Adrenal gland (tissue), 9 donors: ENCODE measurements at regions not wholly inside any gene's neighbourhood (a gene's known extent, or its start where the extent isn't known, plus 50 kb on each side); places are given as distances from the start of the nearest gene placed in this dataset.

Experiments
- DNase-seq, 7 donors: peaks; one replicate each; pipeline ENCODE4 v3.0.0-alpha.2; 2019 to 2020
- H3K27ac ChIP-seq, 5 donors: fragments of 200-600 bp; sonication (generic) in 4 of 5; 1 replicate in 3 of 5; 2 replicates in 2 of 5; pipeline versions ENCODE4 v1.5.1 to v1.8.0; 2016 to 2020; ENCODE audit warnings: mild to moderate bottlenecking in 1 of 5
- H3K27me3 ChIP-seq: fragments of 200-600 bp; 2 replicates; pipeline ENCODE4 v1.8.0; 2021
- H3K36me3 ChIP-seq, 2 donors: fragments of 200-600 bp; replicated peaks in 1 of 2; 1 replicate in 1 of 2; 2 replicates in 1 of 2; pipeline versions ENCODE4 v1.5.1 to v1.8.0; 2018 to 2022
- H3K4me1 ChIP-seq, 2 donors: fragments of 200-600 bp; replicated peaks in 1 of 2; 1 replicate in 1 of 2; 2 replicates in 1 of 2; pipeline versions ENCODE4 v1.5.1 to v1.8.0; 2018 to 2021
- H3K4me3 ChIP-seq, 4 donors: fragments of 200-600 bp; sonication (generic) in 3 of 4; one replicate each; pipeline ENCODE4 v1.5.1; 2016 to 2018
- H3K9me3 ChIP-seq, 3 donors: fragments of 200-600 bp; sonication (generic) in 1 of 3; replicated peaks in 1 of 3; 1 replicate in 2 of 3; 2 replicates in 1 of 3; pipeline versions ENCODE4 v1.5.1 to v1.8.0; 2016 to 2021
- POLR2A ChIP-seq, 2 donors: fragments of 450-650 bp; IDR thresholded peaks; one replicate each; pipeline ENCODE4 v1.6.1; 2017; ENCODE audit warnings: antibody characterized with exemption in 2 of 2, mild to moderate bottlenecking in 2 of 2, moderate library complexity in 1 of 2
- WGBS, 4 donors: extraction: QIAGEN DNeasy Blood & Tissue Kit in 2 of 4; methylation state at CpG; one replicate each; pipeline versions ENCODE4 v1.1.5 to v1.1.7; 2013 to 2017; 5-methylcytosine and 5-hydroxymethylcytosine counted together
- intact Hi-C, 2 donors: fragments of 100-400 bp; cut with DNase I; formaldehyde crosslinking; loops; one replicate each; pipeline versions ENCODE4 v1.14.1 to v1.15.0; 2022 to 2023
- TF ChIP-seq, protein P1 (sequence below), 6 experiments: fragments of 450-650 bp in 4 of 6; fragments of 200-600 bp in 2 of 6; sonication (generic) in 1 of 6; IDR thresholded peaks; 1 replicate in 5 of 6; 2 replicates in 1 of 6; pipeline versions ENCODE4 v1.5.1 to v1.8.0; 2016 to 2021; ENCODE audit warnings: antibody characterized with exemption in 6 of 6, mild to moderate bottlenecking in 2 of 6, moderate library complexity in 1 of 6
- donor health status: healthy with polysubstance abuse.
- donor health status: Bipolar disorder and iron deficiency.
- donor health status: DM: yes; HTN: yes; CAD: no.
- donor health status: DM: no; HTN: no; CAD: no.
- donor health status: DM: no; HTN: no; CAD: no.

DNA sequence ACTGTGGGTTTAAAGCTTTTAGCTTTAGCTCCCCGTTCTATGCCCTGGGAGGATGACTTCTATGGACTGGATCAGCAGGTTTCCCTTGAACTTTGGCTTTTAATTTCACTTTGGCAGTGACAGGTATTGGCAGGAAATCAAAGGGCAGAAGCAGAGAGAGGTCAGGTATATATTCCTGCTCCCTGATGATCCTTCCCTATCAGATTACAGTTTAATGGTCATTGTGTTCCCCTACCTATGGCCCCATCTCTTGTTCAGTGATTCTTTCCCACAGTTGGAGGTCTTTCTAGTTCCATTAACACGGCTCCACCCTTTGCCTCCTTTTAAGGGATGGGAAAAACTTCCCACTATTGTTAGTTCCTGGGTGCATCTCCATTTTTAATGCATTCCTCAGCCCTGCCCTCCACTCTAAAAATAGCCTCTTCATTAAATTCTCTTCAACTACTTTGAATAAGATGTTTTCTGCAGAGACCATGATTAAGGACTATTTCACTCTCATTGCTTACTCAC is 107.8 kb upstream of the TMEM47 start:
- no peak for TF ChIP-seq POLR2A (IDR thresholded peaks at IDR 0.05)
- TF ChIP-seq, protein P1, sequence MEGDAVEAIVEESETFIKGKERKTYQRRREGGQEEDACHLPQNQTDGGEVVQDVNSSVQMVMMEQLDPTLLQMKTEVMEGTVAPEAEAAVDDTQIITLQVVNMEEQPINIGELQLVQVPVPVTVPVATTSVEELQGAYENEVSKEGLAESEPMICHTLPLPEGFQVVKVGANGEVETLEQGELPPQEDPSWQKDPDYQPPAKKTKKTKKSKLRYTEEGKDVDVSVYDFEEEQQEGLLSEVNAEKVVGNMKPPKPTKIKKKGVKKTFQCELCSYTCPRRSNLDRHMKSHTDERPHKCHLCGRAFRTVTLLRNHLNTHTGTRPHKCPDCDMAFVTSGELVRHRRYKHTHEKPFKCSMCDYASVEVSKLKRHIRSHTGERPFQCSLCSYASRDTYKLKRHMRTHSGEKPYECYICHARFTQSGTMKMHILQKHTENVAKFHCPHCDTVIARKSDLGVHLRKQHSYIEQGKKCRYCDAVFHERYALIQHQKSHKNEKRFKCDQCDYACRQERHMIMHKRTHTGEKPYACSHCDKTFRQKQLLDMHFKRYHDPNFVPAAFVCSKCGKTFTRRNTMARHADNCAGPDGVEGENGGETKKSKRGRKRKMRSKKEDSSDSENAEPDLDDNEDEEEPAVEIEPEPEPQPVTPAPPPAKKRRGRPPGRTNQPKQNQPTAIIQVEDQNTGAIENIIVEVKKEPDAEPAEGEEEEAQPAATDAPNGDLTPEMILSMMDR (IDR thresholded peaks at IDR 0.05) = no peak
- WGBS, 4 donors = 47 to 66% (median 56%) methylated on average over 2 of the region's 2 CpGs
- intact Hi-C loops = no loop called here

GRCh38 chrX:34768290-34768689 is 111.2 kb upstream of the TMEM47 start:
- Histone ChIP-seq H3K4me3 (no peak overlapping the region), H3K27ac (no peak overlapping the region), H3K27me3 (peaks cover 9% of the 10 kb centered on the region), H3K4me1 (no peaks in the 10 kb centered on the region), H3K9me3 (no peaks in the 10 kb centered on the region), H3K36me3 (no peaks in the 10 kb centered on the region)
- no peak for DNase-seq
- TF ChIP-seq POLR2A (IDR thresholded peaks at IDR 0.05) = no peak
- TF ChIP-seq, protein P1 (IDR thresholded peaks at IDR 0.05) = no peak
- 92 to 100% (median 94%) methylated on average over 2 of the region's 2 CpGs for WGBS, 4 donors
- intact Hi-C loops = no loop called here

More for the DNA sequence above, 107.8 kb upstream of the TMEM47 start:
- H3K4me3 ChIP-seq = no peak overlapping the region
- no peaks in the 10 kb centered on the region for H3K4me1 ChIP-seq
- DNase-seq = no peak
- peaks cover 9% of the 10 kb centered on the region for H3K27me3 ChIP-seq
- no peaks in the 10 kb centered on the region for H3K9me3 ChIP-seq
- no peaks in the 10 kb centered on the region for H3K36me3 ChIP-seq
- no peak overlapping the region for H3K27ac ChIP-seq

GRCh38 chrX:34770511-34770910 is 113.4 kb upstream of the TMEM47 start:
- peaks cover 2% of the 10 kb centered on the region for H3K27me3 ChIP-seq
- no peaks in the 10 kb centered on the region for H3K36me3 ChIP-seq
- no peak for TF ChIP-seq POLR2A (IDR thresholded peaks at IDR 0.05)
- TF ChIP-seq, protein P1 (IDR thresholded peaks at IDR 0.05) = no peak
- H3K27ac ChIP-seq = no peak overlapping the region
- H3K4me3 ChIP-seq = no peak overlapping the region
- no peaks in the 10 kb centered on the region for H3K9me3 ChIP-seq
- WGBS, 4 donors = 55 to 100% (median 94%) methylated on average over 1 of the region's 1 CpG
- intact Hi-C loops = no loop called here
- DNase-seq = no peak
- no peaks in the 10 kb centered on the region for H3K4me1 ChIP-seq

DNA sequence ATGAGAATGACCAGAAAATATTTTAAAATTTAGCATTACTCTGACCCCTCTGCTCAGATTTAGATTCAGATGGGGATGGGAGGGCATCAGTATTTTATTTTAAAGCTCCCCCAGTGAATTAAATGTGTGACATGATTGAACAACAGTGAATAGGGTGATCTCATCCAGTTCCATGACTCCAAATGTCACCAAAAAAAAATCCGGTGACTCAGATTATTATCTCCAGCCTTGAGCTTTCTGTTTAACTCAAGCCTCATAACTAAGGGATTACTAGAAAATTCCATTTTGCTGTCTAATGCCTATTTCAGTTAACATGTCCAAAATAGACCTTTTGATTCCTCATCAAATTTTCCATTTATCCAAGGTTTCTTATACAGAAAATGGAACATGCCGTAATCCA is 121.8 kb upstream of the TMEM47 start:
- TF ChIP-seq, protein P1 (IDR thresholded peaks at IDR 0.05) = no peak
- TF ChIP-seq POLR2A (IDR thresholded peaks at IDR 0.05) = no peak
- Histone ChIP-seq H3K4me1 (no peaks in the 10 kb centered on the region), H3K27ac (no peak overlapping the region), H3K4me3 (no peak overlapping the region), H3K36me3 (no peaks in the 10 kb centered on the region), H3K27me3 (no peaks in the 10 kb centered on the region), H3K9me3 (no peaks in the 10 kb centered on the region)
- 42 to 62% (median 58%) methylated on average over 2 of the region's 2 CpGs for WGBS, 4 donors
- no peak for DNase-seq
- intact Hi-C loops = no loop called here
